Duodenal mucosa (tissue), 2 donors: ENCODE measurements at regions not wholly inside any gene's neighbourhood (a gene's known extent, or its start where the extent isn't known, plus 50 kb on each side); places are given as distances from the start of the nearest gene placed in this dataset.

Experiments used
- H3K27ac ChIP-seq: one replicate; pipeline ENCODE4 v1.7.0; 2013; ENCODE audit warnings: low read depth, low read length
- H3K27me3 ChIP-seq, 2 donors: one replicate each; pipeline ENCODE4 v1.7.0; 2013; ENCODE audit warnings: low read length in 2 of 2, control low read depth in 1 of 2; ENCODE audit not compliant: insufficient read depth in 2 of 2, control insufficient read depth in 1 of 2
- H3K36me3 ChIP-seq, 2 donors: one replicate each; pipeline ENCODE4 v1.7.0; 2013; ENCODE audit warnings: low read length in 2 of 2, control low read depth in 1 of 2; ENCODE audit not compliant: insufficient read depth in 2 of 2, control insufficient read depth in 1 of 2
- H3K4me1 ChIP-seq, 2 donors: one replicate each; pipeline ENCODE4 v1.7.0; 2013; ENCODE audit warnings: low read length in 2 of 2, control low read depth in 1 of 2; ENCODE audit not compliant: insufficient read depth in 2 of 2, control insufficient read depth in 1 of 2
- H3K4me3 ChIP-seq, 2 donors: one replicate each; pipeline ENCODE4 v1.7.0; 2013; ENCODE audit warnings: low read length in 2 of 2, low read depth in 1 of 2
- H3K9ac ChIP-seq, 2 donors: one replicate each; pipeline ENCODE4 v1.7.0; 2013; ENCODE audit warnings: low read length in 2 of 2, low read depth in 1 of 2
- H3K9me3 ChIP-seq, 2 donors: one replicate each; pipeline ENCODE4 v1.7.0; 2013; ENCODE audit warnings: low read length in 2 of 2, control low read depth in 1 of 2; ENCODE audit not compliant: control insufficient read depth in 1 of 2

- Histone ChIP-seq H3K27ac (no peak overlapping the region), H3K9me3 (no peaks in the 10 kb centered on the region), H3K36me3 (no peaks in the 10 kb centered on the region), H3K4me3 (no peak overlapping the region), H3K27me3 (no peaks in the 10 kb centered on the region), H3K9ac (no peak overlapping the region), H3K4me1 (no peaks in the 10 kb centered on the region)
Measured at GRCh38 chr6:113750151-113750855, 106.8 kb upstream of the MARCKS start.

- no peaks in the 10 kb centered on the region for H3K36me3 ChIP-seq
- H3K27ac ChIP-seq: no peak overlapping the region
- no peaks in the 10 kb centered on the region for H3K27me3 ChIP-seq
- no peaks in the 10 kb centered on the region for H3K9me3 ChIP-seq
- no peak overlapping the region for H3K4me3 ChIP-seq
- no peak overlapping the region for H3K9ac ChIP-seq
- H3K4me1 ChIP-seq: peaks cover 0 to 7% of the 10 kb centered on the region in 2 donors
Measured at GRCh38 chr6:113754291-113754690, 102.9 kb upstream of the MARCKS start.

GRCh38 chr6:113755449-113756289, 101.5 kb upstream of the MARCKS start:
- Histone ChIP-seq H3K27me3 (no peaks in the 10 kb centered on the region), H3K36me3 (no peaks in the 10 kb centered on the region), H3K9me3 (no peaks in the 10 kb centered on the region), H3K4me3 (no peak overlapping the region), H3K4me1 (peaks cover 0 to 7% of the 10 kb centered on the region in 2 donors), H3K9ac (no peak overlapping the region), H3K27ac (no peak overlapping the region)

GRCh38 chr6:113756290-113756665, 100.9 kb upstream of the MARCKS start:
- Histone ChIP-seq H3K9me3 (no peaks in the 10 kb centered on the region), H3K9ac (no peak overlapping the region), H3K27ac (no peak overlapping the region), H3K4me1 (peaks cover 0 to 7% of the 10 kb centered on the region in 2 donors), H3K27me3 (no peaks in the 10 kb centered on the region), H3K36me3 (no peaks in the 10 kb centered on the region), H3K4me3 (no peak overlapping the region)

- no peaks in the 10 kb centered on the region for H3K27me3 ChIP-seq
- H3K9me3 ChIP-seq: no peaks in the 10 kb centered on the region
- H3K4me3 ChIP-seq: no peak overlapping the region
- H3K27ac ChIP-seq: no peak overlapping the region
- H3K36me3 ChIP-seq: no peaks in the 10 kb centered on the region
- H3K4me1 ChIP-seq: peaks cover 0 to 7% of the 10 kb centered on the region in 2 donors
- H3K9ac ChIP-seq: no peak overlapping the region
Measured at GRCh38 chr6:113758214-113758613, 98.9 kb upstream of the MARCKS start.

- no peaks in the 10 kb centered on the region for H3K36me3 ChIP-seq
- no peaks in the 10 kb centered on the region for H3K9me3 ChIP-seq
- H3K27ac ChIP-seq: no peak overlapping the region
- H3K27me3 ChIP-seq: no peaks in the 10 kb centered on the region
- H3K4me1 ChIP-seq: peaks cover 0 to 7% of the 10 kb centered on the region in 2 donors
- no peak overlapping the region for H3K4me3 ChIP-seq
- H3K9ac ChIP-seq: no peak overlapping the region
Measured at GRCh38 chr6:113758826-113759574, 98.1 kb upstream of the MARCKS start.

- H3K36me3 ChIP-seq: no peaks in the 10 kb centered on the region
- H3K9me3 ChIP-seq: no peaks in the 10 kb centered on the region
- no peak overlapping the region for H3K27ac ChIP-seq
- H3K4me3 ChIP-seq: no peak overlapping the region
- H3K27me3 ChIP-seq: no peaks in the 10 kb centered on the region
- no peak overlapping the region for H3K9ac ChIP-seq
- H3K4me1 ChIP-seq: peaks cover 0 to 7% of the 10 kb centered on the region in 2 donors
Measured at GRCh38 chr6:113762641-113763040, 94.5 kb upstream of the MARCKS start.

GRCh38 chr6:113763311-113763766, 93.8 kb upstream of the MARCKS start:
- no peaks in the 10 kb centered on the region for H3K27me3 ChIP-seq
- H3K27ac ChIP-seq: no peak overlapping the region
- peaks cover 0 to 7% of the 10 kb centered on the region in 2 donors for H3K4me1 ChIP-seq
- no peak overlapping the region for H3K4me3 ChIP-seq
- no peaks in the 10 kb centered on the region for H3K36me3 ChIP-seq
- H3K9me3 ChIP-seq: no peaks in the 10 kb centered on the region
- H3K9ac ChIP-seq: no peak overlapping the region

GRCh38 chr6:113763876-113764275, 93.3 kb upstream of the MARCKS start:
- peaks cover 0 to 4% of the 10 kb centered on the region in 2 donors for H3K4me1 ChIP-seq
- H3K9me3 ChIP-seq: no peaks in the 10 kb centered on the region
- H3K36me3 ChIP-seq: no peaks in the 10 kb centered on the region
- no peak overlapping the region for H3K4me3 ChIP-seq
- H3K27me3 ChIP-seq: no peaks in the 10 kb centered on the region
- H3K9ac ChIP-seq: no peak overlapping the region
- H3K27ac ChIP-seq: no peak overlapping the region

- H3K9me3 ChIP-seq: no peaks in the 10 kb centered on the region
- H3K9ac ChIP-seq: no peak overlapping the region
- H3K27ac ChIP-seq: no peak overlapping the region
- no peaks in the 10 kb centered on the region for H3K4me1 ChIP-seq
- H3K4me3 ChIP-seq: no peak overlapping the region
- no peaks in the 10 kb centered on the region for H3K27me3 ChIP-seq
- H3K36me3 ChIP-seq: no peaks in the 10 kb centered on the region
Measured at GRCh38 chr6:113765909-113766308, 91.2 kb upstream of the MARCKS start.
